Cardiac muscle cell (in vitro differentiated cells and primary cell): ENCODE measurements at regions not wholly inside any gene's neighbourhood (a gene's known extent, or its start where the extent isn't known, plus 50 kb on each side); places are given as distances from the start of the nearest gene placed in this dataset.

Experiments
- DNase-seq, 2 donors: peaks; one replicate each; pipeline versions ENCODE4 v3.0.0 to v3.0.0-alpha.2; 2010 to 2017; ENCODE audit warnings: low read depth in 1 of 2, low spot score in 1 of 2
- H3K27ac ChIP-seq: fragments of 200-600 bp; sonication (generic); 2 replicates; pipeline ENCODE4 v1.5.1; 2016
- H3K27me3 ChIP-seq: fragments of 200-600 bp; sonication (generic); 2 replicates; pipeline ENCODE4 v1.6.0; 2016; ENCODE audit warnings: control low read depth
- H3K36me3 ChIP-seq: fragments of 200-600 bp; sonication (generic); 2 replicates; pipeline ENCODE4 v1.5.1; 2016; ENCODE audit warnings: control low read depth
- H3K4me1 ChIP-seq: fragments of 200-600 bp; sonication (generic); 2 replicates; pipeline ENCODE4 v1.8.1; 2017; ENCODE audit warnings: low read depth, mild to moderate bottlenecking, mixed run types
- H3K4me3 ChIP-seq: fragments of 200-600 bp; sonication (generic); 2 replicates; pipeline ENCODE4 v1.5.1; 2016; ENCODE audit warnings: mild to moderate bottlenecking
- H3K9me3 ChIP-seq: fragments of 200-600 bp; sonication (generic); 2 replicates; pipeline ENCODE4 v1.5.1; 2017; ENCODE audit warnings: low read depth, mild to moderate bottlenecking, control low read depth
- TF ChIP-seq, protein P1 (sequence below): IDR thresholded peaks from 2 replicates; pipeline ENCODE4 v1.5.1; 2012; ENCODE audit warnings: low read depth, mild to moderate bottlenecking, low read length

DNA sequence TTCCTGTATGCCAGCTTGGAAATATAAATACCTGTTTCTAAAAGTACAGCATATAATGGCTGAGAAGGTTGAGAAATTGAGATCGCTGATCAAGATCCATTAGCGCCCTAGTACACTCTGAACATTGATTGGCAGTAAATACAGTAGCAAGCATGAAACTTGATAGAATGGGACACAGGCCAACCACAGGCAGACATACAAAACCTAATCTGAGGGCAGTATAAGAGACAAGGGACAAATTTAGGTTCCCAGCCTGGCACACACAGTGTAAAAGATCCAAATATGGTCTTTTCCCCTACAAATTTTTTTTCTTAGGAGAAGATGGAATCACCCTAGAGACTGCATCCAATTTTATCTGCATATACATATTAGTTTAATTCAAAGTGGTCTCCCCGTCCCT lies 126.5 kb upstream of the ARHGAP42 start:
- Histone ChIP-seq H3K4me3 (no peak overlapping the region), H3K27me3 (no peaks in the 10 kb centered on the region), H3K4me1 (no peaks in the 10 kb centered on the region), H3K27ac (no peak overlapping the region), H3K36me3 (no peaks in the 10 kb centered on the region), H3K9me3 (no peaks in the 10 kb centered on the region)
- no peak for DNase-seq
- TF ChIP-seq, protein P1, sequence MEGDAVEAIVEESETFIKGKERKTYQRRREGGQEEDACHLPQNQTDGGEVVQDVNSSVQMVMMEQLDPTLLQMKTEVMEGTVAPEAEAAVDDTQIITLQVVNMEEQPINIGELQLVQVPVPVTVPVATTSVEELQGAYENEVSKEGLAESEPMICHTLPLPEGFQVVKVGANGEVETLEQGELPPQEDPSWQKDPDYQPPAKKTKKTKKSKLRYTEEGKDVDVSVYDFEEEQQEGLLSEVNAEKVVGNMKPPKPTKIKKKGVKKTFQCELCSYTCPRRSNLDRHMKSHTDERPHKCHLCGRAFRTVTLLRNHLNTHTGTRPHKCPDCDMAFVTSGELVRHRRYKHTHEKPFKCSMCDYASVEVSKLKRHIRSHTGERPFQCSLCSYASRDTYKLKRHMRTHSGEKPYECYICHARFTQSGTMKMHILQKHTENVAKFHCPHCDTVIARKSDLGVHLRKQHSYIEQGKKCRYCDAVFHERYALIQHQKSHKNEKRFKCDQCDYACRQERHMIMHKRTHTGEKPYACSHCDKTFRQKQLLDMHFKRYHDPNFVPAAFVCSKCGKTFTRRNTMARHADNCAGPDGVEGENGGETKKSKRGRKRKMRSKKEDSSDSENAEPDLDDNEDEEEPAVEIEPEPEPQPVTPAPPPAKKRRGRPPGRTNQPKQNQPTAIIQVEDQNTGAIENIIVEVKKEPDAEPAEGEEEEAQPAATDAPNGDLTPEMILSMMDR, result no peak

DNA sequence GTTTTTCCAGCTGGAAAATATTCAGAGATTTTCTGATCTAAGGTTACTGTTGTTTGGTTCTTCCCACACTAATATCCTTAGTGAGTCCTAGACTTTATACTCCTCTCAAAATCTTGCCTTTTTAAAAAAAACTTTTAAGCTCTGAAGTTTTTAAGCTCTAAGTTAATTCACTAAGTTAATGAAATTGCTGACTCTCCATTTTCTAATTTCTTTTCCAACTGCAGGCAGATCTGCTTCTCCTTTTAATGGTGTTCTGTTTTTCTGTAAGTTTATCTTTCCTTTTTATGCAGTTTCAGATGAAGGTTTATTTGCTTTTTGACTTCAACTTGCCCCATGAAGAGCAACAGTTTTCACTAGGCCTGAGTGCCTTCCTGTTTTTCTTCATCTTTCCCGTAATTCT lies 125.8 kb upstream of the ARHGAP42 start:
- TF ChIP-seq, protein P1, result no peak
- H3K9me3 ChIP-seq, result no peaks in the 10 kb centered on the region
- H3K4me1 ChIP-seq, result no peaks in the 10 kb centered on the region
- H3K36me3 ChIP-seq, result no peaks in the 10 kb centered on the region
- no peak for DNase-seq
- H3K27ac ChIP-seq, result no peak overlapping the region
- no peaks in the 10 kb centered on the region for H3K27me3 ChIP-seq
- H3K4me3 ChIP-seq, result no peak overlapping the region

DNA sequence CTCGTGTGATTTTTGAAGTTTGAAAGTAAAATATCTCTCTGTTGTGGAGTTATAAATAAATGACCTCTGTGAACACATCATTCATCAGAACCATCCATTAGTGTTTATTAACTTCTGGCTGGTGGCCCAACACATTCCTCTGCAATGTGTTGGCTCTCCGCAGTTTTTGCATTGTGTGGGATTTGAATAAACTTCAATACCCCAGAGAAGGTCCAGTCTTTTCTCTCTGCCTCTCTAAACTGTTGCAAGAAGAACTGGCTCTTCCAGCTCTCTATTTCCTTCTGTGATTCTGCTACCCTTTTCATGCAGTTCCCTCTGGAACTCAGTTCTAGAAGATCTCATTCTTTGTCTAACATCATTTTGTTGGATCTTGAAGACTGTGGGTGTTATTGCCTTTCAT lies 125.0 kb upstream of the ARHGAP42 start:
- H3K4me1 ChIP-seq, result no peaks in the 10 kb centered on the region
- H3K27ac ChIP-seq, result no peak overlapping the region
- H3K9me3 ChIP-seq, result no peaks in the 10 kb centered on the region
- no peak overlapping the region for H3K4me3 ChIP-seq
- peak in 1 of 2 donors; percentile 86 for DNase-seq
- TF ChIP-seq, protein P1, result no peak
- no peaks in the 10 kb centered on the region for H3K27me3 ChIP-seq
- no peaks in the 10 kb centered on the region for H3K36me3 ChIP-seq

DNA sequence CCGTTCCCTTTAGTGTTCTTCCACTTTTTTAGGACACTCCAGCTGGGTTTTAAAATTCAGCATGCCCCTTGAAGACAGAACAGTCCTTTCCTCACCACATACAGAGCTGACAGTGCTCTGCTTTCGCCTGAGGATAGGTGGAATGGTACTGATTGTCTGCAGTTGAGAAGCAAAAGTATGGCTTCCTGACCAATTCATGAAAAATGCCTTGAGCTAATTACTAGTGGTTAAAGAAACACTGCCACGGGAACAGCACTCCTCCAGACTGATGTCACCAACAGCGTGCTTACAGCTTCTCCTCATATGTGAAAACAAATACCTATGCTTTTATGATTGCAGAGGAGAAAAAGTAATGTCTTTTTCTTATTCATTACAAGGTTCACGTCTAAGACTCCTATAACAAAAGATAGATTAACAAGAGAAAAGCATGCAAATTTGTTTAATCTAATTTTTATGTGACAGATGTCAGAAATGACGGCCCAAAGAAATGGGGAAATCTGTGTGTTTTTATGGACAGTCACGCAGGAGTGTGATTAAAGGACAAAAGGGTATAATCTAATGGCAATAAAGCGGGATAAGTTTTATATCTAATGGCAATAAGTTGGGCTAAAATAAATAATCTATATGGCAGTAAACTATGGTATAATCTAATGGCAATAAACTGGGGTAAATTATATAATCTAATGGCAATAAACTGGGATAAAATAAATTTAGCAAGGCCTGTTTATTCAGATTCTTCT lies 123.4 kb upstream of the ARHGAP42 start:
- no peak for DNase-seq
- Histone ChIP-seq H3K36me3 (no peaks in the 10 kb centered on the region), H3K4me1 (no peaks in the 10 kb centered on the region), H3K9me3 (no peaks in the 10 kb centered on the region), H3K27ac (no peak overlapping the region), H3K4me3 (no peak overlapping the region), H3K27me3 (no peaks in the 10 kb centered on the region)
- TF ChIP-seq, protein P1, result no peak

DNA sequence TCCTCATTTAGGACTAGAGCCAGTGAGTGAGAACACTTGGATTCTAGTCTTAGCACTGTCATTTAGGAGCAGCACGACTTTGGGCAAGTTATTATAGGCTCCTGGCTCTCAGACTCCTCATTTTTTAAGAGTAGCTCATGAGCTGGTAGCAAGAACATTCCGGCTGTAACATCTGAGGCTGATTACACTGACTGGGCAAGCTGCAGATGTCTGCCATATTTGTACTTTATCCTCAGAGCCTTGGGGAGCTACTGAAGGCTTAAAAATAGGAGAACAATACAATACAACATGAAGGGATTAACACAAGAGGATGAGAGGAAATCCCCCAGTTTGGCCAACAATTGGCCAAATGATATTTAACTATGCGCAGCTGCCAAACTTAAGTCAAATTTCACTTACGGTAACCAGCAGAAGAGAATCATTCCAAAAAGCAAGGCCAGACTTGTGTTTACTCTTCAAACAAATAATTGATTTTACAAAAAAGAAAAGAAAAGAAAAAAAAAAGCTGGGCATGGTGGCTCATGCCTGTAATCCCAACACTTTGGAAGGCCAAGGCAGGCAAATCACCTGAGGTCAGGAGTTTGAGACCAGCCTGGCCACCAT lies 113.1 kb upstream of the ARHGAP42 start:
- Histone ChIP-seq H3K27me3 (no peaks in the 10 kb centered on the region), H3K4me3 (no peak overlapping the region), H3K27ac (no peak overlapping the region), H3K36me3 (no peaks in the 10 kb centered on the region), H3K9me3 (no peaks in the 10 kb centered on the region), H3K4me1 (peaks cover 7% of the 10 kb centered on the region)
- TF ChIP-seq, protein P1, result no peak
- DNase-seq, result no peak
